Stimulated activated CD4-positive, alpha-beta T cell treated with anti-CD3 and anti-CD28 coated beads, Interleukin-1b, Interleukin-23, amount 100 ng/mL, for 48 hours (primary cell): ENCODE measurements at regions not wholly inside any gene's neighbourhood (a gene's known extent, or its start where the extent isn't known, plus 50 kb on each side); places are given as distances from the start of the nearest gene placed in this dataset.

Experiments
- DNase-seq: peaks from one replicate; pipeline ENCODE4 v3.0.0-alpha.2; 2020

DNA sequence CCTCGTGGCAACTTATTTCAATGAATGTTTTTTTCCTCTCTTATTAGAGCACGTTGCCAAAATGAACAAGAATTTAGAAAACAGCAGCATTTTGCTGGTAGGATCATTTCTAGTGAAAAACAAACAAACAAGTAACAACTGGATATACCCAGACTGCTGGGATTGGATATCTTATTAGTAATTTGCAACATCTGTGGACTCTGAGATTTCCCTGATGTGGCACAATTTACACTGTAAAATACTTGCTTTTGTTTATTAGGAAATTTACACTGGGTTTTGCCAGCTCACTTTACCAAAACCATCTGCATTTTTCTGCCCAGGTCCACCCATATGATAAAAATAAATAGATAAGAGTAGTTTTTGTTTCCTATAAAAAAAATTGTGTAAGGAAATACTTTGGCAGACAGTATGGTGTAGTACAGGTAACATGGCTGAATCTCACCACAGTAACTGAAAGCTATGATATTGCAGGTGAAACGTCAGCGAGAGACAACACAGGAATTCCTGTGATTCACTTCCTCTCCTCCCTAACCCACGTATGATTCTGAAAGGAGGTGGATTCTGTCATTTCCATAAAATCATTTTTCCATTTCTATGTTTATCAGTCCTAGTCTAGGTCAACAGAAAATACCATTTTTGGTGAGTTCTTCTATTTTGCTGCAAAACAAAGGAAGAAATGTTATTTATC lies 176.2 kb upstream of the NOVA1 start:
- DNase-seq, result no peak

DNA sequence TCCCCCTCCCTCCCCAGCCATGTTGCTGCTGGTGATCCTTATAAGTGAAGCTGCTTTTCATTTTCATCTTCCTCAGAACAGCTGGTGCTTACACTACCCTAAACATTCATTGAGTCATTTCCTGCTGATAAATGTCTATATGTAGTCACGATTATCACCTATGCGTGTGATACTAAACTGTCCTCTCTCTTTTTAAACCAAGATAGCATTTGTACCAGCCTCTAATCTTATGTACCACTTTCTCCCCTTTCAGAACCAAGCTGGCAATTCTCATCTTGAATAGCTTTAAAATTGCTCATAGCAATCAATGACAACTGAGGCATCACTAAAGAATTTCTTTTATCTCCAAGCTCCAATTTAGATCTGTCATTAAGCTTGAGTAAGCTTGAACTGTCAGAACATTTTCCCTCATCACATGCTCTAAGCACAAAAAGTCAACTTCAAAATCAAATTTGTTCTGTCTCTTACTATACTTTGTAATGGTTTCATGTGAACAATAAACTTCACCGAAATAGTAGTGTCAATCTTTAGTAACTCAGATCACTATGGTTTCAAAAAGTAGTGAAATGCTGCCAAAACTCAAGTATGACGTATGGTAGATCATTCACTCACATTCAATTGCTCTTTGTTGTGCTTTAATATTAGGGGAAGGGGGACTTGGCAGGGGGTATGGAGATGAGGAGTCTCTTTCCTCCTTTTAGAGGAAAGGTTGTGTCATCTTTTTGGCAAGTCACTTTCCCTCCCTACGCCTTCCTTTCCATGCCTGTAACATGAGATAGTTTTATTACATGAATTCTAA lies 178.1 kb upstream of the NOVA1 start:
- no peak for DNase-seq

DNA sequence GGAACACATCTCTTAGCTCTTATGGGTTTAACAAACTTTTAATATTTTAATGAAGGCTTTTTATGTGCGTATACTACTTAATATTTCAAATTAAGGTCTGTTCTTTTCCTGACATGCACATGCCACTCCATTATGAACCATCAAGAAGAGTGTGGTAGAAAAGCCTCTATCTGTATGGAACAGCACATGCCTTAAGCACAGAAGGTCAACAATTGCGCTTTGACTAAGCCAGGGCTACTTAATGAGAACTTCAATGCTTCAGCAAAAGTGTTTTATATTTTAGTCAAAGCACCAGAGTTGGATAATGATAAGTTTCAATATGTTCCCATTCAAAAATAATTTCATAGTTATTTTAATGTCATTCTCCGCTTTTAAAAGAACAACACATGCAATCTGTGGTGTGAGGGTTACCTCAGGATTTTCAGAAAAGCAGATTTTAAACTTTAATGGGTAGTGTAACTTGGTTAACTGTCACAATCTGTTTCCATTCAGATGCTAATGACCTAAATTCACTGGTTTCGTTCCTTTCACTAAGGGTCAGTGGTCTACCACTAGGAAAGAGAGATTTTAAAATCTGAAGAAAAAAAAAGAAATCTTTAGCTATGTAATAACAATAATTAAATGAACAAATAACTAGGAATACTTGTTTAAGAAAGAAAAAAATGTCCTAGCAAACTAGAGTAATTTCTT lies 193.4 kb upstream of the NOVA1 start:
- DNase-seq, result no peak

DNA sequence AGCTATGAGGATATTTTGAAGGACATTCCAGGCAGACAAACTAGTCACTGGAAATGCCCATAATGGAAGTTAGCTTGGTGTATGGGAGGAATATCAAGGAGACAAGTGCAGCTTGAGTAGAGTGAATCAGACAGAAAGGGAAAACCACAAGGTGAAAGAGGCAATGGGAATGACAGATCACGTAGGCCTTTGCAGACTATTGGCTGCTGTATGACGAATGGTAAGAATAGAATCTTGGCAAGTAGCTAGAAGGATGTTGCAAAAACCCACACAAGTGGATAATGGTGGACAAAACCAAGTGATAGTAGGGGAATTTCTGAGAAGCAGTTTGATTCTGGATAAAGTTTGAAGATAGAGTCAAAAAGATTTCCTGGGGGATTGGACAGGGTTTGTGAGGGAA lies 196.9 kb upstream of the NOVA1 start:
- no peak for DNase-seq

DNA sequence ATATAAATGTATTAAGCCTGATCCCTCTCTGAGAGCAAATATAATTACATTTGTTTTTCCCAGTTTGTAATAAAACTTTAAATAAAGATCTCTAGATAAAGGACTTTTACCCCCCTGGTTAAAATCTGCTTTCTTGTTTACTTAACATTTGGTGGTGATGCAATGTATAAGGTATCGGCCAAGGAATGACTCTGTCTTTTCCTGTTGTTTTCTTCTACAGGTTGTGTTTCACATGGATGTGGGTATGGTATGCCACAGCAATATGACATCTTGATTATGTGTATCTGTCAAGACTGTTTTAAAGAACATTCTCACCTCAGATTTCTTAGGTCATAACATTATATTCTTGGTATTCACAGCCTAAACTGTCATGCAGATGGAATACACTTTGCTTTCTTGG lies 210.6 kb upstream of the NOVA1 start:
- no peak for DNase-seq

DNA sequence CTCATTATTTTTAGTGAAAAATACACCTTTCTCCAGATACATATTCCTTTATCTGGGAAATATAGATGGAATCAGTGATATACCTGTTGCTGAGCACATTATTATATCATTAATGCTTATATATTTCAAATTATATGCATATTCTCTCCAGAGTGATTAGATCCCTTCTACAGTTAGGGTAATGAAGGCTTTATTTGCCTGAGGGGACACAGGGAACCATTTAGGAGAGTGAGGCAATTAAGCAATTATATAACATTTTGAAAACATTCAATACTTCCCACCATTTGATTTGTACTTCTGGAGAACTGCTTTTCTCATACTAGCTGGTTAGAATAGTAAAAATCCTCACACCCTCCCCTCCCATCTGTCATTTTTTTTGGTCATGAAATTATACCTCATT lies 212.8 kb upstream of the NOVA1 start:
- DNase-seq, result no peak

DNA sequence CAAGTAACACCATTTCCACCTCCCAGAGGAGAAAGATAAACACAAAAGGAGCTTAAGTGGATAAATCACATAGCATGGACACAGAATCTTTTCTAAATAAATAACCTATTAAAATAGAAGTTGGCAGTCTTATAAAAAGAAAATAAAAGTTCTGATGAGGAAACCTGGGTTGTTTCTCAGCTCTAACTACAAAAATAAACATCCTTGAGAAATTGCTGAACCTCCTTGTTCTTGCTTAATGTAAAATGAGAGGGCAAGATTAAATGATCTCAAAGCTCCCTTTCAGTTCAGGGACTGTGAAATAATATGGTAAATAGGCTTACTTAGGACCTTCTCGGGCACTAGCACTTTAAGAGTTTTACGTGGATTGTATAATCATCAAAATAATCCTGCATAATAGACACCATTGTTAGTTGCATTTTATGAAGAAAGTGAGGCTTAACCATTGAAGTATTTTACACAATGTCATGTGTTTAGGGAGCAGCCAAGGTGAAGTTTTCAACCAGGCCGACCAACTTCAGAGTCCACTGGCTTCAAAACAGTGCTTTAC lies 214.0 kb upstream of the NOVA1 start:
- no peak for DNase-seq

DNA sequence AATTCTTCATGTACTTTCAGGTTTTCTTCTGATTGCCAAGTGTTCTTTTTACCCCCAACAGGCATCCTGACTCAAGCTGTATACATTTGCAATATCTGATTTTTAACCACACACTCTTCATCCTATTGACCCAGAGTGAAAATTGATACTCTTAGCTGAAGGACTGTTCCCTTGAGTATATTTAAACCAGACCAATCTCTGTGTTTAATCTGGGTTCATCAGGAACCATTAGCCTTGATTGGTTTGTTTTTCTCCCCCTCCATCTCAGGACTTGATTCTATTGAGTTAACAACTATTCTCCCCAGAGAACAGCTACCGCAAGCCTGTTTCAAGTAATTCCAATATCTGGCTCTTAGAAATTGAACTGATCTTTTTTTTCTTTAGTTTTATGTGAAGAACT lies 222.3 kb upstream of the NOVA1 start:
- DNase-seq, result no peak

DNA sequence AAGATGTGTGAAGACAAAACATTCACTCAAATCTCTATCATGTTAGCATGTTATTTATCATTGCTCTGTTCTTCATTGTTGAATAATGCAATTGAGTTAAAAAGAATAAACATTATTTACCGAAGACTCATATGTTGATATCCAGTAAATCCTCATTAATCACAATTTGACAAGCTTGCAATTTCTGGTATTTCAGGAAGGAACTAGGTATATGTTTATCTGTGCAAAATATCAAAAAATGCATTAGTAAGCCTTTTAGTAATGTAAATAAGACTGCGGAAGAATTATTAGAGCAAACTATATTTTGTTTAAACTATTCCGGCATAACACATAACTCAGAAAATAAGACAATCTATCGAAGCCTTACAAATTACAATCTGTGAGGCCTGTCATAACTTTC lies 222.7 kb upstream of the NOVA1 start:
- DNase-seq, result no peak

DNA sequence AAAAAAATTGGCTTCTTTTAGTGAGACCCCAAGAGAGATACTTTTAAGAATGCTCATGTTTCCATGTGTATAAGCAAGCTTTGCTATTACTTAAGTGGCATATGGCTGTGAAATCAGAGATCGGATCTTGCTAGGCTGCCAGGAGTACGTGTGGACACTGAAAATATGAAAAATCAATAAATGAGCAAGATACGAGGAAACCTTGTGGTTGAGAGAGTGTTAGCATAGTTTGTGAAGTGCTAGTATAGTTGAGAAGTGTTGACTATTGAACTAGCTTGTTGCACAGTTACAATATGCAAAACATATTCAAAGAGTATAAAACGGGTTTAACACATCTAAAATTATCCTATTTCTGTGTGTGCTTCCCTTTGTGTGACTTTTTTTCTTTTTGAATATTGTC lies 230.9 kb upstream of the NOVA1 start:
- no peak for DNase-seq

DNA sequence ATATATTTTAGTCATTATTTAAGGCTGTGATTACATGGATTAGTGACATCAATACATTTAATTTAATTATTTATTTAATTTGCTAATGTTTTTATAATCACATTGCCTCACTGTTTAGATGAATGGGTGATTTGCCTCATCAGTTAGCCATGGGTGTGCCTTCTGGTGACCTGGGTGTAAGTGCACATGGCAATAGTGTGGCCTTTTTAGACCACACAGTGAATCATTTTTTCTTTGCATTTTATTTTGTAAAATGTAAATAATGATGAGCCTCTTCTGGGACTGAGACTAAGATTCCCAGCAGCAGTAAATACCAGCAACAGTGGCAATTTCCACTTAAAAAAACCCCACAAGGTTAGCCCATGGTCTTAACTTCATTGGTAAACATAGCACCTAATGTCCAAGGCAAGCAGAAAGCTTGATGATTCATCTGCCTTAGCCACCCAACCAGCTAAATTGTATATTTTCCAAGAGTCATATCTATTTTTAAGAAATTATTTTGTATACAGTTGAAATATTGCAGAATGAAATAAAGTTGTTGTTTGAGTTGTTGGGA lies 235.9 kb upstream of the NOVA1 start:
- no peak for DNase-seq

DNA sequence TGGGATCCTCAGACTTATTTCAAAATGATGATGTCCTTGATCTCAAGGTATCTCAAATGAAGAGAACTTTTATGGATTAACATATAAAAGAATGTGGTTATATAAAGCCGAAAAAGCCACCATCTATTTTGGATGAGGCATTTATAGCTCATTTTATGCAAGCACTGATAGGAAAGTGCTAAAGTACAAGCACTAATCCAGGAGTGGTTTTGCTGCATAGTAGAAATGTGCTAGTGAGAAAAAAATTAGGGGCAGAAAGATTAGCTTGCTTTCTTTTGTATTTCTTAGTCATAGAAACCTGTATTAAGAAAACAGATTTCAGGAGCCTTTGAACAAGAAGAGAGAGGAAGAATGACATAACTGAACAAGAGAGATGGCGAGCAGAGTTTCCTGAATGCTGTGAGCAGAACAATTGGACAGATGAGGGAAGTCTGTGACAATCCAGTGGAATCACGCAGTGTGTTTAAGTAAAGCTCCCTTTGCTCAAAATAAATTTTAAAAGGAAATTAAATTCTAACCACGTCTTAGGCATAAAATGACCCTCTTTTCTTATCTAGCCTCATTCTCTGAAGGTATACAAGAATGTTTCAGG lies 238.2 kb upstream of the NOVA1 start:
- DNase-seq, result no peak

DNA sequence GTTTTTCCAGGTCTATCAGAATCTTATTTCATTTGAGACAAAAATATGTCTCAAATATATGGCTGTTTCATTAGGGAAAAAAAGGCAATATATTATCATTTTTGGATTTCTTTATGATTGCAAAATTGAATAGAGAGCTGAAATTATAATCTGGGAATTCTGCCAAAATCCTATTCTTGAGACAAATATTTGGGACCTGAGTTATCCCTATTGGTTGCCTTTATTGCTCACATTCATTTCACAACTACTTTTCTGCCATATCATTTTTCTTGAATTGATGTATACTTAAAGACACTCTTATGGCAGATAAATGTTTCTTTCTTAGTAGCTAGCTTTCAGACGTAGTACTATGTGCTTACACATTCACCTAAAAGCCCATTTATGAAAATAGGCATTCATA lies 241.6 kb upstream of the NOVA1 start:
- DNase-seq, result no peak

DNA sequence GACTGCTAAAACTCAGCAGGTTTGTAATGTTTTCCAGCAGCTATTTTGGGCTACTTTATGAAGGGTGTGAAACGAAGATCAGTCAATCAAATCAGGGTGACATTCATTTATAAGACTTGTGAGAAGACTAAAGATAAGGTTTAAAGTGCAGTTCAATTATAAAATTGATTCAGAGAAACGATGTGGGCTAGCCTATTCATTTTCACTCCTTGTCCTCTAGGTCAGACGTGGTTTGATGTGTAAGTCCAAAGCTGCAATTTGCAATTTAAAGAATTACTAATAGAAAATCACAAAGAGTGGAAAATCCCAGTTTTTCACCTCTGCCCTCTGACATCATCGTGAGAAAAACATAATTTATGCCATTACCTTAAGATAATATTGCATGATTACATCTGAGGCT lies 243.5 kb upstream of the NOVA1 start:
- DNase-seq, result no peak

DNA sequence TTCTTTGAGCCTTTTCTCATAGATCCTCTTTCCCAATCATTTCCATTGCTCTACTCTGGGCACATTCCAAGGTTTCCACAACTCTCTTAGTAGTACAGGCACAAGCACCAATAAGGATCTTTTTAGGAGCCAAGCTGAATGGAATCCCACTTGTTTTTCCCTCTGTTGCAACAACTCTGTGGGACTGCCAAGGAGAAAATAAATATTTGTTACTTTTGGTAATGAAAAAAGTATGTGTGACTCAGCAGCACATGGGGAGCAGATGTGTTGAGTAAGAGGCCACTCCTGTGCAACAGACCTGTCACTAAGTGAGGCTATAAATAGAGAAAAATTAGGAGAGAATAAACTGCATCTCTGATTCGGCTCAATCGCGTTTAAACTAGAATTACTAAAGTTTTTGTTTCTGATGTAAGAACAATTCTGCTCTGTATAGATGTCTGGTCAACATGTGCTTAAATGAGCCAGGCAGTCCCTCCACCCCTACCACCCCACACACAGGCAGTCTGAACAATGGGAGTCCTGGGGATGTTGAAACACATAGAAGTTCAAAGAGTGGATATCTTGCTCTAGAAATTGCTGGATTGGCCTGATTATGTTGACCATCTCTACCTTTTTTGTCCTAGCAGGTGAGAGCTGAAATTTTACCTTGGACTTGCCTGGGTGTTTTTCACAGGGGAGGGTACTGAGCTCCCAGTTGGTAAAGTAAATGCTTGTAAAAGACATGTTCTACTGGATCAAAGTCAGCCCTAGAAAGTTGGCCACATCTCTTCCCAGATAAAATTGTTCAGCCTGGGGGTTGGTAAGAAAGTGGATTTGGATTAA lies 244.3 kb upstream of the NOVA1 start:
- no peak for DNase-seq

DNA sequence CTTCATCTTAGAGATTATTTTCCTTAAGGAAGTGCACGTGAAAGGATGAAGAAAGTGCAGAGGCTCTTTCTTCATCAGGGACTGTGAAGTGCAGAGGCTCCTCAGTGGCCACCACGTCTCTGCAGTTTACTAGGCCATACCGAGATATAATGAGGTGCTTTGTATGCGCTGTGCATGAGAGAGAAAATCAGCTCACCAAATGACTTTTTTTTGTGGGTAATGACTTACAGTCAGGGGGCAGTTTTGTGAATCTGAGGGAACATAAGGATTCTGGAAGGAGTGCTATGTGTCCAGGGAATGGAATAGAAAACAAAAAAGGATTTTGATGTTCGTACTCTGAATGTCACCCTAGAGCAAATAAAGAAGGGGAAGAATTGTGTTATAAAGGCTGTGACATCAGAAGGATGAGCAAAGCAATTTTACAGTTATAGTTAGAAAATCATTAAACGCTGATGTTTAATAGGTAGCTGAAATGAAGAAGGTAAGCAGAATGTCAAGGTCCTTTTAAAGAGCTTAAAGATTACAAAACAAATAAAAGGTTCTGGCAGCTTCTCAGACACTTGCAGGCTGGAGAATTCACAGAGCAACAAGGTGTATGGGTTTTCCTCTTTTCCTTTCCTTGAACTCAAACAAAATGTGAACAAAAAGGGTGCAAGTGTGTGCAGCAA lies 247.5 kb upstream of the NOVA1 start:
- no peak for DNase-seq

DNA sequence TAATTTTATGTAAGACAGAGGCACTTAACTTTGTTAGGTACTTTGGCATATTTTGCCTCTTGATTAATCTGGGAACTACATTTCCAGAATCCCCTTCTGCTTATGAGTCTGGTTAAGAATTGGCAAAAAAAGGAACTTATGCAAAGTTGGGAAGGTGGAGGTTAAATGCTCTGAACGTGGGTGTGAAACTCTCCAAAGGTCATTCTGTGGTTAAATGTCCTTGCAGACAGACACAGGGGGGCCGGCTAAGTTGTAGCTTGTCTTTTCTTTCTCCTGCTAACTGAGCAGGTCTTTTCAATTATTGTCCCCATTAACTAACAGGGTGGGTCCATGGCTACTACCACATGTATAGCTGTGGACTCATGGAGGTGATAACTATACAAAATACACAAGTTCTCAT lies 248.6 kb upstream of the NOVA1 start:
- no peak for DNase-seq

DNA sequence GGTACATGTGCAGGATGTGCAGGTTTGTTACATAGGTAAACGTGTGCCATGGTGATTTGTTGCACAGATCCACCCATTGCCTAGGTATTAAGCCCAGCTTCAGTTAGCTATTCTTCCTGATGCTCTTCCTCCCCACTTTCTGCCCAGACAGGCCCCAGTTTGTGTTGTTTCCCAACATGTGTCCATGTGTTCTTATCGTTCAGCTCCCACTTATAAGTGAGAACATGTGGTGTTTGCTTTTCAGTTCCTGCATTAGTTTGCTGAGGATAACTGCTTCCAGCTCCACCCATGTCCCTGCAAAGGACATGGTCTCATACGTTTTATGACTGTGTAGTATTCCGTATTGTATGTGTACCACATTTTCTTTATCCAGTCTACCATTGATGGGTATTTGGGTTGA lies 251.7 kb upstream of the NOVA1 start:
- no peak for DNase-seq

DNA sequence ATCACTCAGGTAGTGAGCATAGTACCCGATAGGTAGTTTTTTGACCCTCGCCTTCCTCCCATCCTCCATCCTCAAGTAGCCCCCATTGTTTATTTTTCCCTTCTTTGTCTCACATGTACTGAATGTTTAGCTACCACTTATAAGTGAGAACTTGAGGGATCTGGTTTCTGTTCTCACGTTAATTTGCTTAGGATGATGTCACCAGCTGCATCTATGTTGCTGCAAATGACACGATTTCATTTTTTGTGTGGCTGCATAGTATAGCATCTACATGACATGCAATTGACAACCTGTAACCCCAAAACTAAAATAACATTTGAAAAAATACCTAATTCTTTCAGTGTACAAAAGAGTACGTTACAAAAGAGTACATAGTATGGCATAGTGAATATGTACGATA lies 254.0 kb upstream of the NOVA1 start:
- no peak for DNase-seq

DNA sequence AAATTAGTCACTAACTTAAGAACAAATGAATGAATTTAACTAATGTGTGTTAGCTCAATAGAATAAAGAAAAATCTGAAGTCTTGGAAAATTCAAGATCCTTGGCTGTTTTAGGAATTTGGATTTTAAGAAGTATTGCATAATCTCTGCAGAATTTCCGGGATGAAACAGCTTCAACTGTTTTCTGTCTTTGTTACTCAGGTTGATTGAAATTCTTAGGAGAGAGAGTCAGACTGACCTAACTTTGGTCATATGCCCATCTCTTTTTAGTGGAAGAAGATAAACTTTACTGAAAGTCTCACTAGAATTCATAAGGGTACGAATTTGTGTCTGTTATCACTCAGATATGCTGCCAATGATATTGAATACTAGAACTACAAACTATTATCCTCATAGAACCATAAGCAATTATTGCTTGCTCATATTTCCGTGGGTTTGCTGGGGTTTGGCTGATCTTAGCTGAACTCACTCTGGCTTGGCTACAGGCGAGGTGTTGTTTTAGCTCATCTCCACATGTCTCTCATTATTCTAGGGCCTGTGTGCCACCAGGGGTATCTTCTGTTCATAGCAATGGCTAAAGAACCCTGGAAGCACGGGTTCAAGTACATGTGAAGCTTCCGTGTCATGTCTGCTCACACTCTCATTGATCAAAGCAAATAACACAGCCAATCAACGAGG lies 257.4 kb upstream of the NOVA1 start:
- no peak for DNase-seq

DNA sequence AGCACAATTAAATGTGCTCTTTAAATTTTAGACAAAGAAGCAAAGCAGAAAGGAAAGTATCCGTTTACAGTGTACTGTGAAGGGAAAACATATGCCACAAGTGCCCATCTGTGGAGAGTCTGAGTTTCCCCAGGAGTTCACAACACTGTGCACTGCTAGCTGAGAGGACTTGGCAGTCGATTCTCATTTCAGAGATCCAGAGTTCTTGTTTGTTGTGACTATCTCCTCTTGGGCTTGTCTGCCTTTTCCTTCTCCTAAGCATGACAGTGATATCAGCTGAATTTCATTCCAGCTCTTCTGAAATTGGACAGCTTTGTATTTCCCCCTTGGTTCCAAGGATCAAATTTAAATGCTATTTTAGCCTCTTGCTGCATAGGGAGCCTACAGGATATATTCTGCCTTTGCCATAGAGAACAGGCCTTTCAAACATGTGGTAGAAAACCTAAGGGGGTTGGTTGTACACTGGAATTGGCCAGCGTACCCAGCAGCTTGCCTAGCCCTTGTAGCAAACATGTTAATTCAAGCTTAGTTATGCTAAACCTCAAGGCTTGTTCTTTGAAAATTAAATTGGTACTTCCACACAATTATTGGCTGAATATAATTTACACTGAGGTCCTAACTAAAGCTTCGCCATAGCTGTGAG lies 259.2 kb upstream of the NOVA1 start:
- no peak for DNase-seq
